ENCODE measurements at regions not wholly inside any gene's neighbourhood (a gene's known extent, or its start where the extent isn't known, plus 50 kb on each side); places are given as distances from the start of the nearest gene placed in this dataset.

DNA sequence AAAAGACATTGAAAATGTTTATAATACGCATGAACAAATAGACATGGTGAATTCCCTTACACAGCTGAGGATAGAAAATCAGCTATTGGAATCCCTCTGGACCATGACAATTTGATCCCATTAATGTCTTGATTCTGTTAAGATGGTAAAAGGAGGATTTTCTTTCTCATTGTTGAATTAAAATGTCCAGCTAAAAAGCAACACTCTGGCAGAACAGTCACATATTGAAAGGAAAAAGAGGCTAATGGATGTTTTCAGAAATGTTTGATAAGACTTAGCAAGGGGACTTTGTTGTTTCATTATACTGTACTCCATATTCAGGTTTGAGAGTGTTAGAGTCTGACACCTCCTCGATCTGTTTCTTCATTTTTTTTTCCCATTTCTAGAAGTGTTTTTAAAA lies 296.0 kb downstream of the OLFM4 start:
- DNase-seq (ENCODE audit: low read depth in 1 of 2, low spot score in 1 of 2), result no peak
- H3K27me3 ChIP-seq, result no peaks in the 10 kb centered on the region
- TF ChIP-seq, protein P1, sequence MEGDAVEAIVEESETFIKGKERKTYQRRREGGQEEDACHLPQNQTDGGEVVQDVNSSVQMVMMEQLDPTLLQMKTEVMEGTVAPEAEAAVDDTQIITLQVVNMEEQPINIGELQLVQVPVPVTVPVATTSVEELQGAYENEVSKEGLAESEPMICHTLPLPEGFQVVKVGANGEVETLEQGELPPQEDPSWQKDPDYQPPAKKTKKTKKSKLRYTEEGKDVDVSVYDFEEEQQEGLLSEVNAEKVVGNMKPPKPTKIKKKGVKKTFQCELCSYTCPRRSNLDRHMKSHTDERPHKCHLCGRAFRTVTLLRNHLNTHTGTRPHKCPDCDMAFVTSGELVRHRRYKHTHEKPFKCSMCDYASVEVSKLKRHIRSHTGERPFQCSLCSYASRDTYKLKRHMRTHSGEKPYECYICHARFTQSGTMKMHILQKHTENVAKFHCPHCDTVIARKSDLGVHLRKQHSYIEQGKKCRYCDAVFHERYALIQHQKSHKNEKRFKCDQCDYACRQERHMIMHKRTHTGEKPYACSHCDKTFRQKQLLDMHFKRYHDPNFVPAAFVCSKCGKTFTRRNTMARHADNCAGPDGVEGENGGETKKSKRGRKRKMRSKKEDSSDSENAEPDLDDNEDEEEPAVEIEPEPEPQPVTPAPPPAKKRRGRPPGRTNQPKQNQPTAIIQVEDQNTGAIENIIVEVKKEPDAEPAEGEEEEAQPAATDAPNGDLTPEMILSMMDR (IDR thresholded peaks at IDR 0.05; ENCODE audit: low read depth, low read length), result no peak

DNA sequence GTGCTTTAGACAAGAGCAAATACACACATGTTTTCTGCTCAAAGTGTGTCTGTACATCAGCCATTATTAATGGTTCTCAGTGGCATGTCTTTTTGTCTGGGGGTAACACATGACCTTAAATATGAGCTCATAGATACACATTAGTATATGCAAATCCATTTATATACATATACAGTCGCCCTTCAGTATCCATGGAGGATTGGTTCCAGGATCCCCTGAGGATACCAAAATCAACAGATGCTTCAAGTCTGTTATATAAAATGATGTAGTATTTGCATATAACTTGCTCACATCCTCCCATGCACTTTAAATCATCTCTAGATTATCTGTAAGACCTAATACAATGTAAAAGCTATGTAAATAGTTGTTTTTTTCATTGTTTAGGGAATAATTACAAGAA lies 298.1 kb downstream of the OLFM4 start:
- Histone ChIP-seq H3K27ac (no peak overlapping the region), H3K4me3 (no peak overlapping the region), H3K4me1 (ENCODE audit: low read depth) (no peaks in the 10 kb centered on the region), H3K27me3 (no peaks in the 10 kb centered on the region), H3K9me3 (ENCODE audit: low read depth) (no peaks in the 10 kb centered on the region), H3K36me3 (no peaks in the 10 kb centered on the region)
- TF ChIP-seq, protein P1 (IDR thresholded peaks at IDR 0.05; ENCODE audit: low read depth, low read length), result no peak
- no peak for DNase-seq (ENCODE audit: low read depth in 1 of 2, low spot score in 1 of 2)

More for the DNA sequence above, 296.0 kb downstream of the OLFM4 start:
- Histone ChIP-seq H3K4me3 (no peak overlapping the region), H3K27ac (no peak overlapping the region), H3K4me1 (ENCODE audit: low read depth) (no peaks in the 10 kb centered on the region), H3K9me3 (ENCODE audit: low read depth) (no peaks in the 10 kb centered on the region), H3K36me3 (no peaks in the 10 kb centered on the region)

DNA sequence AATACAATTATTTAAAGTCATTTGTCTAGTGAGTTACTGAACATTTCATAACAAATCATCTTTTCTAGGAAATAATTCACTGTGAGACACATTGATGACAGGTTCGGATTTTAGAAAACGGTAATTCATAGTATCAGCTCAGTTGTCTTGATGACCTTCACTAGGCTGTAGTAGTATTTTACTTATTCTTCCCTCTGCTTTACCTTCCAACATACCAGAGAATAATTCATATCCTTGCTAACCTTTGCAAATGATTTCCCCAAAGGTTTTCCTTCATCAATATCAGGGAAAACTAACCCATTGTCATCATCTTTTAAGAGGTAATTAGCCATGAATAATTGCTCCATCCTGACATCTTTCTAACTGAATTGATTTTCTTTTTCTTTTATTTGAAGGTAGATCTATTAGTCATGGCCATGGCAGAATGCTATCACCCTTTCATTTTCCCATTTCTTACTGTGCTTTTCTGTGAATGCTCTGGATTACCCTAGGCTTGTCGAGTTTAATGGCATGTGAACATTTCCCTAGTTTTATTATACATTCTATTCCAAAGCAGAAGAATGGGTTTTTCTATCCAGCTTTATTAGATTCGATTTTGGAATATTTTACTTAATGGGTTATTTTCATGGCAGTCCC lies 299.2 kb downstream of the OLFM4 start:
- Histone ChIP-seq H3K4me1 (ENCODE audit: low read depth) (no peaks in the 10 kb centered on the region), H3K27me3 (no peaks in the 10 kb centered on the region), H3K36me3 (no peaks in the 10 kb centered on the region), H3K9me3 (ENCODE audit: low read depth) (no peaks in the 10 kb centered on the region), H3K4me3 (no peak overlapping the region), H3K27ac (no peak overlapping the region)
- TF ChIP-seq, protein P1 (IDR thresholded peaks at IDR 0.05; ENCODE audit: low read depth, low read length), result no peak
- DNase-seq (ENCODE audit: low read depth in 1 of 2, low spot score in 1 of 2), result no peak

DNA sequence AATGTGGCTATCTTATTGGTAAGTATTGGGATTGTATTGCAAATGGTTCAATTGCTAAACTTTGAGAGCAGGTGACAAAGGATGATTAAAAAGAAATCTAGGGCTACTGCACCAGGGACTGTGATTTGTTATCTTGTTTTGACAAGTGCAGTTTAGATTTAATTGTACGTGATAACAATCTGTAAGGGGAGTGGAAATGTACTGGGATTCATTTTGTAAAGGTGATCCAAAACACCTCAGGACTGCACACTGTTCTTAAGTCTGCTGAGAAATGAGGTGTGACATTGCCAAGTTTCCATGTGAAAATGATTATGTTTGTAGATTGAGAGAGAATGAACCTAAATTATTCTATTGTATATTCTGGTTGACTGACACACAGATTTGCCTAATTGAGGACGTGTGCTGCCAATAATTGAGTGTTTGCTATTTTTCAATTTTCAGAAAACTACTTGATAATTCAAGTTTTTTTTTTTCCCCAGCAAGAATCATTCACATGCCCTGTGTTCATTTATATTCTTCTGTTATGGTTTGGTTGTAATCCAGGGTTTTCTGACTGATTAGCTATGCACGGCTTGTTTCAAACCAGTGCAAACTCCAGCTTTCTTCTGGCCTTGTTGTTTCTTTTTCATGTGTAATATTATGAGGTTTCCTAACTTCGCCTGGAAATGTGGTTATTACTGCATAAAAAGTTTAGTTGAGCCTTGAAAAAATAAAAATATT lies 308.0 kb downstream of the OLFM4 start:
- no peak for DNase-seq (ENCODE audit: low read depth in 1 of 2, low spot score in 1 of 2)
- TF ChIP-seq, protein P1 (IDR thresholded peaks at IDR 0.05; ENCODE audit: low read depth, low read length), result no peak
- Histone ChIP-seq H3K4me1 (ENCODE audit: low read depth) (no peaks in the 10 kb centered on the region), H3K27me3 (no peaks in the 10 kb centered on the region), H3K36me3 (no peaks in the 10 kb centered on the region), H3K4me3 (no peak overlapping the region), H3K27ac (no peak overlapping the region), H3K9me3 (ENCODE audit: low read depth) (no peaks in the 10 kb centered on the region)

DNA sequence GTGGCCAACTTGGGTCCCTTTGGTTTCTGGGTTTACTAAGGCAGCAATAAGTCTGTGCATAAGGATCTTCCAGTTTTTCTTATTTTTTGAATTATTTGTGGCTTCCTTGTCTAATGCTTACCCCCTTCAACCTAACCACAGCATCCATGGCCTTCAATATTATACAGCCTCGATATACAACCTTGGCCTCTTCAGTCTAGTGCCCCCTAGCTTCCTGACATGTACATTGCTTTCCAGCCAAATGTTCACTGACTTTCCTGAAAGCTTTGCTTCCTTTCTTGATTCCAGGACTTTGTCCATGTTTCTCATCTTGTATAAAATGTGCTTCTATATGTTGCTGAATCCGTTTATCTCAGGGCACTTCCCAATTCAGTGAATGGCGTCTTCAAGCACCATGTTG lies 310.1 kb downstream of the OLFM4 start:
- Histone ChIP-seq H3K27me3 (no peaks in the 10 kb centered on the region), H3K9me3 (ENCODE audit: low read depth) (no peaks in the 10 kb centered on the region), H3K4me1 (ENCODE audit: low read depth) (no peaks in the 10 kb centered on the region), H3K36me3 (no peaks in the 10 kb centered on the region), H3K4me3 (no peak overlapping the region), H3K27ac (no peak overlapping the region)
- DNase-seq (ENCODE audit: low read depth in 1 of 2, low spot score in 1 of 2), result no peak
- TF ChIP-seq, protein P1 (IDR thresholded peaks at IDR 0.05; ENCODE audit: low read depth, low read length), result no peak
